Brain pericyte (primary cell): ENCODE measurements at regions not wholly inside any gene's neighbourhood (a gene's known extent, or its start where the extent isn't known, plus 50 kb on each side); places are given as distances from the start of the nearest gene placed in this dataset.
"Not testable (repeated sequence)": the region's sequence is repeated elsewhere in the genome, so short reads cannot be mapped to it uniquely, and the experiment has no call there.

Source experiments
- DNase-seq: peaks from one replicate; pipeline ENCODE4 v3.0.0-alpha.2; 2012; ENCODE audit warnings: low read depth, low spot score

- no peak for DNase-seq
Measured at GRCh38 chr12:92403210-92404175, 257.8 kb upstream of the BTG1 start.

GRCh38 chr12:92402415-92402814 lies 256.8 kb upstream of the BTG1 start:
- DNase-seq: no peak

GRCh38 chr12:92400006-92400405 lies 254.4 kb upstream of the BTG1 start:
- DNase-seq: no peak

- DNase-seq: no peak
Measured at GRCh38 chr12:92398565-92399309, 253.1 kb upstream of the BTG1 start.

- no peak for DNase-seq
Measured at GRCh38 chr12:92396647-92397252, 251.1 kb upstream of the BTG1 start.

- DNase-seq: no peak
Measured at GRCh38 chr12:92395322-92395721, 249.7 kb upstream of the BTG1 start.

GRCh38 chr12:92394895-92395294 lies 249.2 kb upstream of the BTG1 start:
- DNase-seq: no peak

GRCh38 chr12:92393504-92393903 lies 247.9 kb upstream of the BTG1 start:
- no peak for DNase-seq

GRCh38 chr12:92391726-92392125 lies 246.1 kb upstream of the BTG1 start:
- DNase-seq: not testable (repeated sequence)

GRCh38 chr12:92389466-92389865 lies 243.8 kb upstream of the BTG1 start:
- no peak for DNase-seq

- DNase-seq: no peak
Measured at GRCh38 chr12:92385296-92385695, 239.7 kb upstream of the BTG1 start.

- no peak for DNase-seq
Measured at GRCh38 chr12:92384571-92384970, 238.9 kb upstream of the BTG1 start.

- DNase-seq: no peak
Measured at GRCh38 chr12:92382383-92382878, 236.8 kb upstream of the BTG1 start.

GRCh38 chr12:92381856-92382255 lies 236.2 kb upstream of the BTG1 start:
- no peak for DNase-seq

GRCh38 chr12:92378682-92379479 lies 233.2 kb upstream of the BTG1 start:
- DNase-seq: no peak

GRCh38 chr12:92375504-92375903 lies 229.9 kb upstream of the BTG1 start:
- not testable (repeated sequence) for DNase-seq

GRCh38 chr12:92370828-92371227 lies 225.2 kb upstream of the BTG1 start:
- DNase-seq: no peak

- no peak for DNase-seq
Measured at GRCh38 chr12:92369636-92370035, 224.0 kb upstream of the BTG1 start.

- no peak for DNase-seq
Measured at GRCh38 chr12:92369056-92369455, 223.4 kb upstream of the BTG1 start.

- no peak for DNase-seq
Measured at GRCh38 chr12:92365836-92366235, 220.2 kb upstream of the BTG1 start.

- DNase-seq: no peak
Measured at GRCh38 chr12:92365333-92365732, 219.7 kb upstream of the BTG1 start.
